SK-N-SH treated with all-trans-retinoic acid at 6 μM for 48 hours (cell line): ENCODE measurements at regions not wholly inside any gene's neighbourhood (a gene's known extent, or its start where the extent isn't known, plus 50 kb on each side); places are given as distances from the start of the nearest gene placed in this dataset.

Source experiments
- ARNTL ChIP-seq: fragments of 450-650 bp; formaldehyde crosslinking; IDR thresholded peaks from 2 replicates; pipeline ENCODE4 v1.5.0; 2020; ENCODE audit warnings: low read depth, mild to moderate bottlenecking, moderate library complexity, borderline replicate concordance
- ESRRG ChIP-seq: fragments of 250-450 bp; sonication (Bioruptor Pico); IDR thresholded peaks from 2 replicates; pipeline ENCODE4 v1.6.1; 2021; ENCODE audit warnings: mild to moderate bottlenecking
- GLIS3 ChIP-seq: fragments of 250-450 bp; sonication (Bioruptor Pico); IDR thresholded peaks from 2 replicates; pipeline ENCODE4 v1.5.0; 2020; ENCODE audit warnings: mild to moderate bottlenecking, moderate library complexity
- SNAI2 ChIP-seq: fragments of 250-450 bp; sonication (Bioruptor Pico); IDR thresholded peaks from 2 replicates; pipeline ENCODE4 v1.5.0; 2020; ENCODE audit warnings: mild to moderate bottlenecking, moderate library complexity
- TF ChIP-seq, protein P1 (sequence below): fragments of 250-450 bp; sonication (Bioruptor Pico); IDR thresholded peaks from 2 replicates; pipeline ENCODE4 v1.8.0; 2020; ENCODE audit warnings: mild to moderate bottlenecking, moderate library complexity, borderline replicate concordance
- TF ChIP-seq, protein P2 (sequence below): fragments of 250-450 bp; sonication (Bioruptor Pico); IDR thresholded peaks from 2 replicates; pipeline ENCODE4 v1.5.1; 2021; ENCODE audit warnings: mild to moderate bottlenecking, moderate library complexity
- TF ChIP-seq, protein P3 (sequence below): fragments of 250-450 bp; sonication (Bioruptor Pico); IDR thresholded peaks from 2 replicates; pipeline ENCODE4 v1.5.1; 2020; ENCODE audit warnings: low read depth, mild to moderate bottlenecking, moderate library complexity

DNA sequence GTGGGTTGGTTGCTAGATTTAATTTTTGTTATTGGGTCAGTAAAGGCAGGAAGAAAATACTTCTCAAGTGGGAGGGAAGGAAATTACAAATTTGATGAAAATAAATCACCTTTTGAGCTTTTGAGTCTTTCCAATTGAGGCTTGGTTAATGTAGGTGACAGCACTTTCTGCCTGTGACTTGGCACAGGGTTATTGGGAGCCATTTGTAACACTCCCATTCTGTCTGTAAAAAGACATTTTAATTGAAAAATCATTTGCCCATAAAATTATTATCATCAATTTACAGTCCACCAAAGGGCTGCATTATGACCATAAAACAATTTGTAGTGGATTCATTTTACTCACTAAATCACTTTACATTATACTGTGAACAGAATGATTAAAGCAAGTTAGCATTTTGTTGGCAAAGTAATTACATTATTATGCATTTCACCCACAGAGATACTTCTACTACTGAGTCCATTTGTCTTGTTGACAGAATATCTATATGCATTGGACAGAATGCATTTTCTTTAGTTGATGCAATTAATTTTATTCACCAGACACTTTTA lies 974.6 kb downstream of the UQCRFS1 start:
- TF ChIP-seq ARNTL (CRISPR knock-in tag) (no peak), GLIS3 (CRISPR knock-in tag) (no peak), ESRRG (no peak), SNAI2 (CRISPR knock-in tag) (no peak)
- TF ChIP-seq, protein P1, sequence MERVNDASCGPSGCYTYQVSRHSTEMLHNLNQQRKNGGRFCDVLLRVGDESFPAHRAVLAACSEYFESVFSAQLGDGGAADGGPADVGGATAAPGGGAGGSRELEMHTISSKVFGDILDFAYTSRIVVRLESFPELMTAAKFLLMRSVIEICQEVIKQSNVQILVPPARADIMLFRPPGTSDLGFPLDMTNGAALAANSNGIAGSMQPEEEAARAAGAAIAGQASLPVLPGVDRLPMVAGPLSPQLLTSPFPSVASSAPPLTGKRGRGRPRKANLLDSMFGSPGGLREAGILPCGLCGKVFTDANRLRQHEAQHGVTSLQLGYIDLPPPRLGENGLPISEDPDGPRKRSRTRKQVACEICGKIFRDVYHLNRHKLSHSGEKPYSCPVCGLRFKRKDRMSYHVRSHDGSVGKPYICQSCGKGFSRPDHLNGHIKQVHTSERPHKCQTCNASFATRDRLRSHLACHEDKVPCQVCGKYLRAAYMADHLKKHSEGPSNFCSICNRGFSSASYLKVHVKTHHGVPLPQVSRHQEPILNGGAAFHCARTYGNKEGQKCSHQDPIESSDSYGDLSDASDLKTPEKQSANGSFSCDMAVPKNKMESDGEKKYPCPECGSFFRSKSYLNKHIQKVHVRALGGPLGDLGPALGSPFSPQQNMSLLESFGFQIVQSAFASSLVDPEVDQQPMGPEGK (CRISPR knock-in tag), result no peak
- TF ChIP-seq, protein P2, sequence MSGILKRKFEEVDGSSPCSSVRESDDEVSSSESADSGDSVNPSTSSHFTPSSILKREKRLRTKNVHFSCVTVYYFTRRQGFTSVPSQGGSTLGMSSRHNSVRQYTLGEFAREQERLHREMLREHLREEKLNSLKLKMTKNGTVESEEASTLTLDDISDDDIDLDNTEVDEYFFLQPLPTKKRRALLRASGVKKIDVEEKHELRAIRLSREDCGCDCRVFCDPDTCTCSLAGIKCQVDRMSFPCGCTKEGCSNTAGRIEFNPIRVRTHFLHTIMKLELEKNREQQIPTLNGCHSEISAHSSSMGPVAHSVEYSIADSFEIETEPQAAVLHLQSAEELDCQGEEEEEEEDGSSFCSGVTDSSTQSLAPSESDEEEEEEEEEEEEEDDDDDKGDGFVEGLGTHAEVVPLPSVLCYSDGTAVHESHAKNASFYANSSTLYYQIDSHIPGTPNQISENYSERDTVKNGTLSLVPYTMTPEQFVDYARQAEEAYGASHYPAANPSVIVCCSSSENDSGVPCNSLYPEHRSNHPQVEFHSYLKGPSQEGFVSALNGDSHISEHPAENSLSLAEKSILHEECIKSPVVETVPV (CRISPR knock-in tag), result no peak
- TF ChIP-seq, protein P3, sequence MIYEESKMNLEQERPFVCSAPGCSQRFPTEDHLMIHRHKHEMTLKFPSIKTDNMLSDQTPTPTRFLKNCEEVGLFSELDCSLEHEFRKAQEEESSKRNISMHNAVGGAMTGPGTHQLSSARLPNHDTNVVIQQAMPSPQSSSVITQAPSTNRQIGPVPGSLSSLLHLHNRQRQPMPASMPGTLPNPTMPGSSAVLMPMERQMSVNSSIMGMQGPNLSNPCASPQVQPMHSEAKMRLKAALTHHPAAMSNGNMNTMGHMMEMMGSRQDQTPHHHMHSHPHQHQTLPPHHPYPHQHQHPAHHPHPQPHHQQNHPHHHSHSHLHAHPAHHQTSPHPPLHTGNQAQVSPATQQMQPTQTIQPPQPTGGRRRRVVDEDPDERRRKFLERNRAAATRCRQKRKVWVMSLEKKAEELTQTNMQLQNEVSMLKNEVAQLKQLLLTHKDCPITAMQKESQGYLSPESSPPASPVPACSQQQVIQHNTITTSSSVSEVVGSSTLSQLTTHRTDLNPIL (CRISPR knock-in tag), result no peak
